ENCODE measurements at regions not wholly inside any gene's neighbourhood (a gene's known extent, or its start where the extent isn't known, plus 50 kb on each side); places are given as distances from the start of the nearest gene placed in this dataset.

DNA sequence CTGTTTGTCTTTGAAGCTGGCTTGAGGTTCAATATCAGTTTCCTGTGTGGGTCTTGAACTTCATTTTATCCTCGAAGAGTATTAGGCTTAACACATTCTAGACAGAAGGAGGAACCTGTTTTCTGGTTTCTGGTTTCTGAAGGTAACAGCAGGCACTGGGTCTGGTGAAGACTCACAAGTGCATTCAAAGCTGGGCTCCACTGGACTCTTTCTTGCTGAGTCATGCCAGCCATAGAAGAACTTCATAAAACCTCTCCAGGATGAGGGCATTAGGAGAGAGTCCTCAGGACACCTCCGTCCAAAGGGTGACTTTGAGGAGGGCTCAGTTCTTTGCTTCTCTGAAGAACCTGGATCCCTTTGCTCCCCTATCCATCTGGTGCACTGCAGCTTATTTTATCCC lies 668.6 kb upstream of the SLC10A2 start:
- ATAC-seq, result no peak

More for the DNA sequence above, 668.6 kb upstream of the SLC10A2 start:
- no peaks in the 10 kb centered on the region for H3K9me2 ChIP-seq (ENCODE audit: insufficient read depth)
- no peaks in the 10 kb centered on the region for H4K20me1 ChIP-seq (ENCODE audit: insufficient read depth)
- no peak overlapping the region for H3K4me2 ChIP-seq (ENCODE audit: low read length)
- H3K36me3 ChIP-seq (ENCODE audit: control insufficient read depth in 1 of 2, insufficient read depth in 2 of 2, low read length in 2 of 2), result no peaks in the 10 kb centered on the region
- no TSS peak for BruUV-seq (replicated peaks)
- H3K4me1 ChIP-seq (ENCODE audit: control insufficient read depth in 1 of 2, insufficient read depth in 2 of 2, low read length in 2 of 2), result no peaks in the 10 kb centered on the region
- no peak overlapping the region for H3K4me3 ChIP-seq (replicated peaks in 1 of 2; ENCODE audit: low read depth in 1 of 2, low read length in 2 of 2)
- no peaks in the 10 kb centered on the region for H3K9me3 ChIP-seq (ENCODE audit: control insufficient read depth in 1 of 2, insufficient read depth in 1 of 2, low read depth in 1 of 2, low read length in 2 of 2)
- TF ChIP-seq SRF (IDR thresholded peaks at IDR 0.05; ENCODE audit: low read depth) (no peak), SP1 (IDR thresholded peaks at IDR 0.05; ENCODE audit: low read depth) (no peak), POLR2A (IDR thresholded peaks at IDR 0.05; ENCODE audit: borderline replicate concordance, extremely low read depth, insufficient read depth, insufficient read length) (no peak), YY1 (IDR thresholded peaks at IDR 0.05; ENCODE audit: extremely low read depth, insufficient replicate concordance, low read depth, low read length) (no peak), EGR1 (IDR thresholded peaks at IDR 0.05; ENCODE audit: low read depth) (no peak), EZH2 (IDR thresholded peaks at IDR 0.05) (no peak)
- TF ChIP-seq, protein P1, sequence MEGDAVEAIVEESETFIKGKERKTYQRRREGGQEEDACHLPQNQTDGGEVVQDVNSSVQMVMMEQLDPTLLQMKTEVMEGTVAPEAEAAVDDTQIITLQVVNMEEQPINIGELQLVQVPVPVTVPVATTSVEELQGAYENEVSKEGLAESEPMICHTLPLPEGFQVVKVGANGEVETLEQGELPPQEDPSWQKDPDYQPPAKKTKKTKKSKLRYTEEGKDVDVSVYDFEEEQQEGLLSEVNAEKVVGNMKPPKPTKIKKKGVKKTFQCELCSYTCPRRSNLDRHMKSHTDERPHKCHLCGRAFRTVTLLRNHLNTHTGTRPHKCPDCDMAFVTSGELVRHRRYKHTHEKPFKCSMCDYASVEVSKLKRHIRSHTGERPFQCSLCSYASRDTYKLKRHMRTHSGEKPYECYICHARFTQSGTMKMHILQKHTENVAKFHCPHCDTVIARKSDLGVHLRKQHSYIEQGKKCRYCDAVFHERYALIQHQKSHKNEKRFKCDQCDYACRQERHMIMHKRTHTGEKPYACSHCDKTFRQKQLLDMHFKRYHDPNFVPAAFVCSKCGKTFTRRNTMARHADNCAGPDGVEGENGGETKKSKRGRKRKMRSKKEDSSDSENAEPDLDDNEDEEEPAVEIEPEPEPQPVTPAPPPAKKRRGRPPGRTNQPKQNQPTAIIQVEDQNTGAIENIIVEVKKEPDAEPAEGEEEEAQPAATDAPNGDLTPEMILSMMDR (IDR thresholded peaks at IDR 0.05 in 2 of 3, conservative IDR thresholded peaks at IDR 0.05 in 1 of 3; ENCODE audit: borderline replicate concordance in 1 of 3, insufficient read depth in 1 of 3, low read depth in 2 of 3, low read length in 2 of 3), result no peak
- TF ChIP-seq, protein P2, sequence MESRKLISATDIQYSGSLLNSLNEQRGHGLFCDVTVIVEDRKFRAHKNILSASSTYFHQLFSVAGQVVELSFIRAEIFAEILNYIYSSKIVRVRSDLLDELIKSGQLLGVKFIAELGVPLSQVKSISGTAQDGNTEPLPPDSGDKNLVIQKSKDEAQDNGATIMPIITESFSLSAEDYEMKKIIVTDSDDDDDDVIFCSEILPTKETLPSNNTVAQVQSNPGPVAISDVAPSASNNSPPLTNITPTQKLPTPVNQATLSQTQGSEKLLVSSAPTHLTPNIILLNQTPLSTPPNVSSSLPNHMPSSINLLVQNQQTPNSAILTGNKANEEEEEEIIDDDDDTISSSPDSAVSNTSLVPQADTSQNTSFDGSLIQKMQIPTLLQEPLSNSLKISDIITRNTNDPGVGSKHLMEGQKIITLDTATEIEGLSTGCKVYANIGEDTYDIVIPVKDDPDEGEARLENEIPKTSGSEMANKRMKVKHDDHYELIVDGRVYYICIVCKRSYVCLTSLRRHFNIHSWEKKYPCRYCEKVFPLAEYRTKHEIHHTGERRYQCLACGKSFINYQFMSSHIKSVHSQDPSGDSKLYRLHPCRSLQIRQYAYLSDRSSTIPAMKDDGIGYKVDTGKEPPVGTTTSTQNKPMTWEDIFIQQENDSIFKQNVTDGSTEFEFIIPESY (IDR thresholded peaks at IDR 0.05; ENCODE audit: extremely low read depth, insufficient replicate concordance, low read length), result no peak
- TF ChIP-seq, protein P3, sequence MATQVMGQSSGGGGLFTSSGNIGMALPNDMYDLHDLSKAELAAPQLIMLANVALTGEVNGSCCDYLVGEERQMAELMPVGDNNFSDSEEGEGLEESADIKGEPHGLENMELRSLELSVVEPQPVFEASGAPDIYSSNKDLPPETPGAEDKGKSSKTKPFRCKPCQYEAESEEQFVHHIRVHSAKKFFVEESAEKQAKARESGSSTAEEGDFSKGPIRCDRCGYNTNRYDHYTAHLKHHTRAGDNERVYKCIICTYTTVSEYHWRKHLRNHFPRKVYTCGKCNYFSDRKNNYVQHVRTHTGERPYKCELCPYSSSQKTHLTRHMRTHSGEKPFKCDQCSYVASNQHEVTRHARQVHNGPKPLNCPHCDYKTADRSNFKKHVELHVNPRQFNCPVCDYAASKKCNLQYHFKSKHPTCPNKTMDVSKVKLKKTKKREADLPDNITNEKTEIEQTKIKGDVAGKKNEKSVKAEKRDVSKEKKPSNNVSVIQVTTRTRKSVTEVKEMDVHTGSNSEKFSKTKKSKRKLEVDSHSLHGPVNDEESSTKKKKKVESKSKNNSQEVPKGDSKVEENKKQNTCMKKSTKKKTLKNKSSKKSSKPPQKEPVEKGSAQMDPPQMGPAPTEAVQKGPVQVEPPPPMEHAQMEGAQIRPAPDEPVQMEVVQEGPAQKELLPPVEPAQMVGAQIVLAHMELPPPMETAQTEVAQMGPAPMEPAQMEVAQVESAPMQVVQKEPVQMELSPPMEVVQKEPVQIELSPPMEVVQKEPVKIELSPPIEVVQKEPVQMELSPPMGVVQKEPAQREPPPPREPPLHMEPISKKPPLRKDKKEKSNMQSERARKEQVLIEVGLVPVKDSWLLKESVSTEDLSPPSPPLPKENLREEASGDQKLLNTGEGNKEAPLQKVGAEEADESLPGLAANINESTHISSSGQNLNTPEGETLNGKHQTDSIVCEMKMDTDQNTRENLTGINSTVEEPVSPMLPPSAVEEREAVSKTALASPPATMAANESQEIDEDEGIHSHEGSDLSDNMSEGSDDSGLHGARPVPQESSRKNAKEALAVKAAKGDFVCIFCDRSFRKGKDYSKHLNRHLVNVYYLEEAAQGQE (IDR thresholded peaks at IDR 0.05; ENCODE audit: low read depth), result no peak
- no peak for DNase-seq (ENCODE audit: low read depth, low spot score)
- H3K9ac ChIP-seq (ENCODE audit: low read length), result no peak overlapping the region
- ChIA-PET RAD21 (ENCODE audit: low non-redundant PET in 1 of 2, low total read pairs in 2 of 2, uncharacterized antibody in 2 of 2, unreplicated experiment in 2 of 2) (no interaction called here), CTCF (no interaction called here), POLR2A (no interaction called here)
- no peaks in the 10 kb centered on the region for H3K27me3 ChIP-seq (ENCODE audit: insufficient read depth, low read length)
- intact Hi-C loops (cut with micrococcal nuclease), result no loop called here
- H2AFZ ChIP-seq (ENCODE audit: low read depth, low read length, poor library complexity, severe bottlenecking), result no peak overlapping the region
- no peaks in the 10 kb centered on the region for H3K79me2 ChIP-seq (ENCODE audit: insufficient read depth, low read length)
- H3K27ac ChIP-seq (ENCODE audit: low read depth, low read length), result no peak overlapping the region

Measured in HCT116 (cell line).